IPS-15b (cell line): ENCODE measurements at regions not wholly inside any gene's neighbourhood (a gene's known extent, or its start where the extent isn't known, plus 50 kb on each side); places are given as distances from the start of the nearest gene placed in this dataset.
"Not testable (repeated sequence)": the region's sequence is repeated elsewhere in the genome, so short reads cannot be mapped to it uniquely, and the experiment has no call there.

Experiments used
- H3K27me3 ChIP-seq: one replicate; pipeline ENCODE4 v1.6.1; 2013; ENCODE audit warnings: low read length; ENCODE audit not compliant: control insufficient read depth, insufficient read depth
- H3K36me3 ChIP-seq: one replicate; pipeline ENCODE4 v1.6.1; 2013; ENCODE audit warnings: low read length; ENCODE audit not compliant: control insufficient read depth, insufficient read depth
- H3K4me1 ChIP-seq: one replicate; pipeline ENCODE4 v1.6.1; 2013; ENCODE audit warnings: mild to moderate bottlenecking, low read length; ENCODE audit not compliant: control insufficient read depth, insufficient read depth
- H3K4me3 ChIP-seq: one replicate; pipeline ENCODE4 v1.5.1; 2013; ENCODE audit warnings: low read depth, low read length
- H3K9ac ChIP-seq: one replicate; pipeline ENCODE4 v1.6.1; 2013; ENCODE audit warnings: low read depth, mild to moderate bottlenecking, low read length
- H3K9me3 ChIP-seq: one replicate; pipeline ENCODE4 v1.6.1; 2013; ENCODE audit warnings: mild to moderate bottlenecking, low read length; ENCODE audit not compliant: control insufficient read depth, insufficient read depth

DNA sequence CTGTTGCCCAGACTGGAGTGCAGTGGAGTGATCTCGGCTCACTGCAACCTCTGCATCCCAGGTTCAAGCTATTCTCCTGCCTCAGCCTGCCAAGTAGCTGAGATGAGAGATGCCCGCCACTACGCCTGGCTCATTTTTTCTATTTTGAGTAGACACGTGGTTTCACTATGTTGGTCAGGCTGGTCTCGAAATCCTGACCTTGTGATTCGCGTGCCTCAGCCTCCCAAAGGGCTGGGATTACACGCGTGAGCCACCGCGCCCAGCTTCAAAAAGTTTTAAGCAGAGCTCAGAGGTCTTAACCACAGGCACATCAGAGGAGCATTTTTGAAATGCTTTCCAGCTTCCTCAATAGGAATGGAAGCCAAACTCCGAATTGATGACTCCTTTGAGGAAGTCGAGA, 291.2 kb upstream of the FRG2C start:
- not testable (repeated sequence) for H3K9me3 ChIP-seq, H3K9ac ChIP-seq, H3K27me3 ChIP-seq, H3K4me3 ChIP-seq, H3K36me3 ChIP-seq, H3K4me1 ChIP-seq

DNA sequence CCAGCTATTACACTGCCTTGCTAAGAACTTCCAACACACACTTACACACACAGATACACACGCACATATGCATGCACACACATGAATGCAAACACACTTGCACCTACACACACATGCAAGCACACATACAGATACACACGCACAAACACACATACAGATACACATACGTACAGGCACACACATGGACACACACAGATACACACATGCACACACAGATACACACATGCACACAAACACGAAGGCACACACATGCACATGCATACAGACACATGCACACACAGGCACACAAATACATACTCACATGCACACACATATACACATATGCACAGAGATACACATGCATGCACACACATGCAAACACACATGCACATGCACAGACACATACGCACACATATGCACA, 284.3 kb upstream of the FRG2C start:
- H3K36me3 ChIP-seq, H3K4me3 ChIP-seq, H3K9me3 ChIP-seq, H3K27me3 ChIP-seq, H3K9ac ChIP-seq, H3K4me1 ChIP-seq: not testable (repeated sequence)

GRCh38 chr3:75380276-75380771, 283.8 kb upstream of the FRG2C start:
- H3K4me3 ChIP-seq, result no peak overlapping the region
- H3K9ac ChIP-seq, result no peak overlapping the region
- no peaks in the 10 kb centered on the region for H3K36me3 ChIP-seq
- no peaks in the 10 kb centered on the region for H3K27me3 ChIP-seq
- no peaks in the 10 kb centered on the region for H3K4me1 ChIP-seq
- no peaks in the 10 kb centered on the region for H3K9me3 ChIP-seq

DNA sequence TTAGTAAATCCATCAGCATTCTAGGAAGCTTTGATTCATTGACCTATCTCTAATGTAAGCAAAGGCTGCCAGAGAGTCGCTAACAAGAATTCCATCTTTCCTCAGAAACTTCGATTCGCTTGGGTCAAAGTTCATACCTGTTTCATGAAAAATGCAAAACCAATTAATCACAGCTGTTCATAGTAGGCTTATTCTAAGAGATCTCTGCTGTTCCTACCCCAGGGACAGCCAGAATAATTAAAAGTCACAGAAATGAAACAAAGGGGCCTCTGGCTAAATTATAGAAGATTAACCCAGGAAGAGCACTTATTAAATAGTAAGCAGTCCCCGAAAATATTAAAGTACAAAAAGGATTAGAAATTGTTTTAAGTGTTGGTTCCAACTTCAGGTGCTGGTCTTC, 280.1 kb upstream of the FRG2C start:
- not testable (repeated sequence) for H3K9ac ChIP-seq, H3K27me3 ChIP-seq, H3K9me3 ChIP-seq, H3K4me1 ChIP-seq, H3K36me3 ChIP-seq, H3K4me3 ChIP-seq

- not testable (repeated sequence) for H3K9me3 ChIP-seq, H3K36me3 ChIP-seq, H3K4me1 ChIP-seq, H3K4me3 ChIP-seq, H3K27me3 ChIP-seq, H3K9ac ChIP-seq
These were observed 275.5 kb upstream of the FRG2C start for GRCh38 chr3:75388486-75389124.

DNA sequence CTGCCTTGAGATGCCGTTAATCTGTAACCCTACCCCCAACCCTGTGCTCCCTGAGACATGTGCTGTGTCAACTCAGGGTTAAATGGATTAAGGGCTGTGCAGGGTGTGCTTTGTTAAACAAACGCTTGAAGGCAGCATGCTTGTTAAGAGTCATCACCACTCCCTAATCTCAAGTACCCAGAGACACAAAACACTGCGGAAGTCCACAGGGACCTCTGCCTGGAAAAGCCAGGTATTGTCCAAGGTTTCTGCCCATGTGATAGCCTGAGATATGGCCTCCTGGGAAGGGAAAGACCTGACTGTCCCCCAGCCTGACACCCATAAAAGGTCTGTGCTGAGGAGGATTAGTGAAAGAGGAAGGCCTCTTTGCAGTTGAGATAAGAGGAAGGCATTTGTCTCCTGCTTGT, 270.8 kb upstream of the FRG2C start:
- not testable (repeated sequence) for H3K9ac ChIP-seq, H3K27me3 ChIP-seq, H3K36me3 ChIP-seq, H3K9me3 ChIP-seq, H3K4me3 ChIP-seq, H3K4me1 ChIP-seq

DNA sequence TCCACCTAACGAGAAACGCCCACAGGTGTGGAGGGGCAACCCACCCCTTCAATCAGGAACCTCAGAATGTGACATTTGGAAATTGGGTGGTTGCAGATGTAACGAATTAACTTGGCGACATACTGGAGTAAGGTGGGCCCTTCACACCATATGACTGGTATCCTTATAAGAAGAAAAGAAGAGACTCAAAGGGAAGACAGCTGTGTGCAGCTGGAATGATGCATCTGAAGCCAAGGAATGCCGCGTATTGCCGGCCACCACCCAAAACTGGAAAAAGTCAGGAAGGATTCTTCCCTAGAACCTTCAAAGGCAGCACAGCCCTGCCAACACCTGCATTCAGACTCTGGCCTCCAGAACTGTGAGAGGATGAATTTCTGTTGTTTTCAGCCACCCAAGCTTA, 270.0 kb upstream of the FRG2C start:
- not testable (repeated sequence) for H3K4me1 ChIP-seq, H3K27me3 ChIP-seq, H3K9ac ChIP-seq, H3K4me3 ChIP-seq, H3K9me3 ChIP-seq, H3K36me3 ChIP-seq

- not testable (repeated sequence) for H3K9ac ChIP-seq, H3K4me3 ChIP-seq, H3K4me1 ChIP-seq, H3K27me3 ChIP-seq, H3K9me3 ChIP-seq, H3K36me3 ChIP-seq
These were observed 269.4 kb upstream of the FRG2C start for GRCh38 chr3:75394562-75395360.

DNA sequence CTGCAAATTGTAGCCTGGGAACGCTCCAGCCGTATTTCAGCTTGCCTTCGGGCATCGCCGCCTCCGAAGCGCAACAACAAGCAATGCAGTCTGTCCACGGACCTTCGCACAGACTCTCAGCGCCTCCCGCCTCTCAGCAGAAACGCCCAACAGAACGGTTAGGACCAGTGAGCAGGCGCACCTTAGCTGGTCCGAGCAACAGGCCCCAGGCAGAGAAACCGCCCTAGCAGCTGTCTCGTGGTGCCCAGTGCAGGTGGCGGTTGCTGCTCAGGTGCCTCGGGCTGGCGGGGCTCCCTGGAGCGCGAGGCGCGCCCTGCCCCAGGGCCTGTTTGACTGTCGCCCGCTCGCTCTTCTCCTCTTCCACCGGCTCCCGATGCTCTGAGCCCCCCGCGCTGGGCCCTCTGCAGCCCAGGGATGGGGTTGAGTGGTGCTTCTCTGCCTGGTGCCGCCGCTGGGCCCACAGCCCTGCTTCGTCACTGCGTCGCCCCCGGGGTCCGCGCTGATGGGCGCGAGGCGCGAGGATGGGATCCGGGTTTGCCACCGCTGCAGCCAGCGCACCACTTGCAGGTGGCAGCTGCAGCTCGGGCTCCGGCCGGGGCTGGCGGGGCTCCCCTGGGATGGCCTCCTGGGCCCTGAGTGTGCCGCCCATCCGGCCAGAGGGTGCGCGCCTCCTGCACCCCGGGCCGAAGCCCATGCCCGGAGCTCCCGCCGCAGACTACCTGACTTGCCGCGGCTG, 268.4 kb upstream of the FRG2C start:
- H3K9me3 ChIP-seq, result no peaks in the 10 kb centered on the region
- no peak overlapping the region for H3K9ac ChIP-seq
- no peak overlapping the region for H3K4me3 ChIP-seq
- H3K27me3 ChIP-seq, result no peaks in the 10 kb centered on the region
- H3K36me3 ChIP-seq, result no peaks in the 10 kb centered on the region
- H3K4me1 ChIP-seq, result no peaks in the 10 kb centered on the region

- H3K4me1 ChIP-seq, result no peaks in the 10 kb centered on the region
- H3K27me3 ChIP-seq, result no peaks in the 10 kb centered on the region
- no peak overlapping the region for H3K9ac ChIP-seq
- no peaks in the 10 kb centered on the region for H3K36me3 ChIP-seq
- H3K9me3 ChIP-seq, result no peaks in the 10 kb centered on the region
- no peak overlapping the region for H3K4me3 ChIP-seq
These were observed 267.8 kb upstream of the FRG2C start for GRCh38 chr3:75396316-75396802.

DNA sequence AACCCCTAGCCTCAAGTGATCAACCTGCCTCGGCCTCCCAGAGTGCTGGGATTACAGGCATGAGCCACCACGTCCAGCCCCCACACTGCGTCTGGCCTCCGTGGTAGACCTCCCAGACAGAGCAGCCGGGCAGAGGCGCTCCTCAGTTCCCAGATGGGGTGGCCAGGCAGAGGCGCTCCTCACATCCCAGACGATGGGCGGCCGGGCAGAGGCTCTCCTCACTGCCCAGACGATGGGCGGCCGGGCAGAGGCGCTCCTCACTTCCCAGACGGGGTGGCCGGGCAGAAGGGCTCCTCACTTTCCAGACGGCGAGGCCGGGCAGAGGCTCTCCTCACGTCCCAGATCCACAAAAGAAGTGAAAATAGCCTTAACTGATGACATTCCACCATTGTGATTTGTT, 266.6 kb upstream of the FRG2C start:
- H3K9me3 ChIP-seq, H3K4me1 ChIP-seq, H3K27me3 ChIP-seq, H3K36me3 ChIP-seq, H3K9ac ChIP-seq, H3K4me3 ChIP-seq: not testable (repeated sequence)
